Esophagus squamous epithelium (tissue), 5 donors: ENCODE measurements at regions not wholly inside any gene's neighbourhood (a gene's known extent, or its start where the extent isn't known, plus 50 kb on each side); places are given as distances from the start of the nearest gene placed in this dataset.

Source experiments
- DNase-seq: peaks from one replicate; lab custom pipeline; 2025; lab: John Stamatoyannopoulos, UW
- H3K27ac ChIP-seq, 4 donors: fragments of 200-600 bp; sonication (generic); one replicate each; pipeline ENCODE4 v1.5.1; 2016 to 2019; ENCODE audit warnings: mild to moderate bottlenecking in 1 of 4
- H3K27me3 ChIP-seq, 4 donors: fragments of 200-600 bp; sonication (generic); 1 replicate in 3 of 4; 2 replicates in 1 of 4; pipeline versions ENCODE4 v1.5.1 to v1.6.0; 2017 to 2021; ENCODE audit warnings: antibody characterized with exemption in 1 of 4
- H3K36me3 ChIP-seq, 3 donors: fragments of 200-600 bp; sonication (generic); one replicate each; pipeline ENCODE4 v1.5.1; 2016 to 2019
- H3K4me1 ChIP-seq, 3 donors: fragments of 200-600 bp; sonication (generic); one replicate each; pipeline ENCODE4 v1.5.1; 2017 to 2019
- H3K4me3 ChIP-seq, 4 donors: fragments of 200-600 bp; sonication (generic); 1 replicate in 3 of 4; 2 replicates in 1 of 4; pipeline ENCODE4 v1.5.1; 2016 to 2019; ENCODE audit warnings: mild to moderate bottlenecking in 2 of 4, moderate library complexity in 1 of 4
- H3K9me3 ChIP-seq, 3 donors: fragments of 200-600 bp; sonication (generic); one replicate each; pipeline ENCODE4 v1.5.1; 2016 to 2019
- POLR2A ChIP-seq, 4 donors: fragments of 450-650 bp; IDR thresholded peaks; one replicate each; pipeline ENCODE4 v1.6.1; 2017; ENCODE audit warnings: antibody characterized with exemption in 4 of 4, mild to moderate bottlenecking in 4 of 4, moderate library complexity in 3 of 4
- WGBS, 2 donors: methylation state at CpG; one replicate each; pipeline ENCODE4 v1.1.5; 2018; 5-methylcytosine and 5-hydroxymethylcytosine counted together
- intact Hi-C: fragments of 100-400 bp; cut with DNase I; formaldehyde crosslinking; loops from one replicate; pipeline ENCODE4 v1.15.0; 2022
- TF ChIP-seq, protein P1 (sequence below), 6 experiments: fragments of 450-650 bp in 4 of 6; fragments of 200-600 bp in 2 of 6; sonication (generic) in 2 of 6; IDR thresholded peaks; one replicate each; pipeline ENCODE4 v1.5.1; 2016 to 2019; ENCODE audit warnings: antibody characterized with exemption in 6 of 6, mild to moderate bottlenecking in 4 of 6, moderate library complexity in 4 of 6
- donor health status: DM: yes; HTN: yes; CAD: no.

DNA sequence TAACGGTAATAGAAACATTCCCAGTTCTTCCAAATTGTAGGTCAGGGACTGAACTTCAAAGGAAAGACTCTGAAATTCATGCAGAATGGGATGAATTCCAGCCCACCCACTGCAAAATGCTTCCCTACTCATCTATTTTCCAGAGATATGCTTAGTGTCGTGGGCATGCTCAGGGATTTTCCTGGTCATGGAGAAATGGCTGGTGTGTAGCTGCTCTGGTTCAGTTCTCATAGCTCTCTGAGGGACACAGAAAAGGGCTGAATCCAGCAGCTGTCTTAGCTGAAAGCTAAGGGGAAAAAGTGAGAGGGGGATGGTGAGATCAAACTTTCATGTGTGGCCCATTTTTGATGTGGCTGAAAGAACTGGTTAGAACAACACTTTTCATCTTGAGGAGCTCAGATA is 72.9 kb upstream of the KRAS start:
- Histone ChIP-seq H3K9me3 (no peaks in the 10 kb centered on the region), H3K36me3 (no peaks in the 10 kb centered on the region), H3K4me1 (no peaks in the 10 kb centered on the region), H3K4me3 (no peak overlapping the region), H3K27ac (no peak overlapping the region), H3K27me3 (no peaks in the 10 kb centered on the region)
- TF ChIP-seq POLR2A (IDR thresholded peaks at IDR 0.05) = no peak
- TF ChIP-seq, protein P1, sequence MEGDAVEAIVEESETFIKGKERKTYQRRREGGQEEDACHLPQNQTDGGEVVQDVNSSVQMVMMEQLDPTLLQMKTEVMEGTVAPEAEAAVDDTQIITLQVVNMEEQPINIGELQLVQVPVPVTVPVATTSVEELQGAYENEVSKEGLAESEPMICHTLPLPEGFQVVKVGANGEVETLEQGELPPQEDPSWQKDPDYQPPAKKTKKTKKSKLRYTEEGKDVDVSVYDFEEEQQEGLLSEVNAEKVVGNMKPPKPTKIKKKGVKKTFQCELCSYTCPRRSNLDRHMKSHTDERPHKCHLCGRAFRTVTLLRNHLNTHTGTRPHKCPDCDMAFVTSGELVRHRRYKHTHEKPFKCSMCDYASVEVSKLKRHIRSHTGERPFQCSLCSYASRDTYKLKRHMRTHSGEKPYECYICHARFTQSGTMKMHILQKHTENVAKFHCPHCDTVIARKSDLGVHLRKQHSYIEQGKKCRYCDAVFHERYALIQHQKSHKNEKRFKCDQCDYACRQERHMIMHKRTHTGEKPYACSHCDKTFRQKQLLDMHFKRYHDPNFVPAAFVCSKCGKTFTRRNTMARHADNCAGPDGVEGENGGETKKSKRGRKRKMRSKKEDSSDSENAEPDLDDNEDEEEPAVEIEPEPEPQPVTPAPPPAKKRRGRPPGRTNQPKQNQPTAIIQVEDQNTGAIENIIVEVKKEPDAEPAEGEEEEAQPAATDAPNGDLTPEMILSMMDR (IDR thresholded peaks at IDR 0.05) = no peak
- no peak for DNase-seq
- 72 to 81% methylated on average over 2 of the region's 2 CpGs for WGBS, 2 donors
- intact Hi-C loops = no loop called here

DNA sequence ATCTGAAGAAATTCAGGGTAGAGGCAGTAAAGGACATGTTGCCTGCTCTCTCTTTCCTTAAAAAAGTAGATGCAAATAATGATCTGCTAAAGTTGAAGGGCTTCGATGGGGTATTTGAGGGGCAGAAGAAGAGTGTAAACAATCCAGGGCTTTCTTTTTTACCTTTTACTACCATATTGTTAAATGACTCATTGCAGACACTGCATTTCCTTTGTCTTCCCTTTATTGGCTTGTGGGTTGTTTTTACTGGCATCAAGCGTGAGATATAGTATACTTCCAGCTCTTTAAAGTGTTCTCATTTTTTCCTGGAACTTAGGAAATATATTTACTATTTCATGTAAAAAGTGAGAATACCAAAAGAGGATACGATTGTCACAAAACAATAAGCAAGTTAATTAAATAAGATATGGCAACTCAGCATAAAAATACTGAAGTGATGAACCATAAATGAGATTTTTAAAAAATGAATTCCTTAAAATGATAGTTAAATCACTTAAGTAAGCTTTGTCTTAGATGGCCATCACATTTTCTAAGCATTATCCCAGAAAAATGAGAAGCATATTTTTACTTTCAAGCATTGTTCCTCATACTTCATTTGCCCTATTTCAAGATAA is 72.3 kb upstream of the KRAS start:
- Histone ChIP-seq H3K9me3 (no peaks in the 10 kb centered on the region), H3K27ac (no peak overlapping the region), H3K36me3 (no peaks in the 10 kb centered on the region), H3K4me1 (no peaks in the 10 kb centered on the region), H3K27me3 (no peaks in the 10 kb centered on the region), H3K4me3 (no peak overlapping the region)
- no peak for DNase-seq
- intact Hi-C loops = no loop called here
- WGBS, 2 donors = 15 to 19% methylated on average over 3 of the region's 3 CpGs
- no peak for TF ChIP-seq POLR2A (IDR thresholded peaks at IDR 0.05)
- TF ChIP-seq, protein P1 (IDR thresholded peaks at IDR 0.05) = no peak

DNA sequence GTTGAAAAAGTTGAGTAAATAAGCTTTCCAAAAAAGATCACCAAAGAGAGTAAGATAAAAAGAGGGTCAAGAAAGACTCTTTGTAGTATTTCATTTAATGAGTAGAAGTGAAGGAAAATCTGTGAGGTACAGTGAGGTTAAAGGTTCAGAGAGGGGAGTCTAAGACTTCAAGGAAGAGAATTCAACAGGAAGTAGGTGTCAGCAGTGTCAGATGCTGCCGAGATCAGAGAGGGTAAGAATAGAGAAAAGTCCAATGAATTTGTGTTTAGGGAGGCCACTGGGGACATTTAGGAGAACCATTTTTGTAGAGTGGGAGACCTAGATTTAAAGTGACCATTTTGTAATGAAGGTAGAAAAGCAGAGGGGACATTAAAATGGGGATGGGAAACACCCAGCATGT is 71.6 kb upstream of the KRAS start:
- intact Hi-C loops = no loop called here
- Histone ChIP-seq H3K4me3 (no peak overlapping the region), H3K9me3 (no peaks in the 10 kb centered on the region), H3K27ac (no peak overlapping the region), H3K27me3 (no peaks in the 10 kb centered on the region), H3K4me1 (no peaks in the 10 kb centered on the region), H3K36me3 (no peaks in the 10 kb centered on the region)
- WGBS, 2 donors = 47 to 58% methylated on average over 1 of the region's 1 CpG
- no peak for DNase-seq
- TF ChIP-seq, protein P1 (IDR thresholded peaks at IDR 0.05) = no peak
- no peak for TF ChIP-seq POLR2A (IDR thresholded peaks at IDR 0.05)

DNA sequence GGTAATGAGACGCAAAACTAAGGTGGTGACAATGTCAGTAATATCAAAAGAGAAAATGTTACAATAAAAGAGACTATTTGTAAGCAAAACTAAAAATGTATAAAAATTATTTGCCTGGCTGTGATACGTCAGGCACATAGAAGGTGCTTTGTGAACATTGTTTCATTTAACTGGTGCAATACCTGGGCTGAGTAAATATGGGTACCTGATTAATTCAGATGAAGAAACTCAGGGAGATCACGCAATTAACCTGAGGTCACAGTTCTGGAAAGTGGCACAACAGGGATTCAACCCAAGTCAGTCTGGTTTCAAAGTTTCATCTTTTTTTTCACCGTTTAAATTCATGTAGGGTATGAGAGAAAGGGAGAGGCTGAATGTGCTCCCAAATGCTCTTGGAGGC is 71.0 kb upstream of the KRAS start:
- intact Hi-C loops = no loop called here
- Histone ChIP-seq H3K27me3 (no peaks in the 10 kb centered on the region), H3K27ac (no peak overlapping the region), H3K4me1 (no peaks in the 10 kb centered on the region), H3K9me3 (no peaks in the 10 kb centered on the region), H3K4me3 (no peak overlapping the region), H3K36me3 (no peaks in the 10 kb centered on the region)
- 77 to 92% methylated on average over 4 of the region's 4 CpGs for WGBS, 2 donors
- no peak for TF ChIP-seq POLR2A (IDR thresholded peaks at IDR 0.05)
- TF ChIP-seq, protein P1 (IDR thresholded peaks at IDR 0.05) = no peak
- no peak for DNase-seq

DNA sequence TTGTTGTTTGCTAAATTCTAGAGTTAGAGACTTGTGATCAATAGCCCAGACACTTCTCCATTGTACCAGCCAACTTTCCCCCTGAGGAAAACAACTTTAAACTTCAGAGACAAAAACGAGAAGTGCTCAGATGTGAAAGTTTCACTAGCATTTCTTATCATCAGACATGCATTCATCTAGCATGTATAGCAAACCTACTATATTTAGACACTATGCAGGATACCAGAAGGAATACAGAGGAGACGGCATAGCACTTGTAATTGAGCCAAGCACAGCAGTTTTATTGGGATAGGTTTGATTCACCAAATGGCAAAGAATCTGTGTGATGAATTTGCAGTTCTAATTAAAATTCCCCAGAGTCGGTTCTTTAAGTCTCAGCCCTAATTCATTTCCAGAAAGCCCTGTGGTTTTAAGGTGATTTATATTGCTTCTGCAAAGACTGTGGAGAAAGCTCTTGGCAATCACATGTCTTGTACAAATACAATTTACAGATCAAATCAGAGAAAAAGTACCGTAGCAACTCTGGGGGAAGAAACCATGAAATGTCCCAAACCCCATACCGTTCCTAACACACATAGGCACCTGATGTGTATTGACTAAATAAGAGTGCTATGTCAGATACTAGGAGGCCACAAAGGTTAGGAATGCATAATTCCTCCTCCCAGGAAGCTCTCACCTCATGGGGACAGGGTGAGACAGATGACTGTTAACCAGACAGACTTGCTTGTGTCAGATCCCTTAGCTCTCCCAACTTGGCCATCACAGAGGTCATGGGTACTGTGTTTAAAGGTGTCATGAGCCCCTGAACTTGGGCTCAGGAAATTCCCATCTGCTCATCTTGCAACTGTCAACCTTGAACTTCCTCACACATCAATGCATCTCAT is 69.6 kb upstream of the KRAS start:
- H3K9me3 ChIP-seq = no peaks in the 10 kb centered on the region
- intact Hi-C loops = no loop called here
- no peaks in the 10 kb centered on the region for H3K27me3 ChIP-seq
- H3K4me3 ChIP-seq = no peak overlapping the region
- no peak overlapping the region for H3K27ac ChIP-seq
- H3K4me1 ChIP-seq = no peaks in the 10 kb centered on the region
- WGBS, 2 donors = 41 to 43% methylated on average over 5 of the region's 5 CpGs
- no peaks in the 10 kb centered on the region for H3K36me3 ChIP-seq
- TF ChIP-seq, protein P1 (IDR thresholded peaks at IDR 0.05) = no peak
- TF ChIP-seq POLR2A (IDR thresholded peaks at IDR 0.05) = no peak
- DNase-seq = no peak
